ENCODE measurements at regions not wholly inside any gene's neighbourhood (a gene's known extent, or its start where the extent isn't known, plus 50 kb on each side); places are given as distances from the start of the nearest gene placed in this dataset.

GRCh38 chr16:50478075-50478772, 70.0 kb upstream of the NKD1 start:
- DNase-seq (no peak), FAIRE-seq (no peak)
- no peaks in the 10 kb centered on the region for H3K9me3 ChIP-seq (ENCODE audit: control insufficient read depth in 2 of 3, insufficient read depth in 1 of 3, low read length in 3 of 3)
- no peak overlapping the region for H3K9ac ChIP-seq (ENCODE audit: low read length in 3 of 3)
- no peak for TF ChIP-seq CTCF (IDR thresholded peaks at IDR 0.05; ENCODE audit: borderline replicate concordance, extremely low read depth, insufficient read depth)
- no peak overlapping the region for H3K27ac ChIP-seq (ENCODE audit: low read depth in 2 of 2, low read length in 2 of 2)
- intact Hi-C loops (cut with DNase I), result no loop called here
- no peak overlapping the region for H3K4me3 ChIP-seq (ENCODE audit: low read length in 3 of 3)
- no peaks in the 10 kb centered on the region for H3K27me3 ChIP-seq (ENCODE audit: control insufficient read depth, insufficient read depth, low read length)
- no peaks in the 10 kb centered on the region for H3K36me3 ChIP-seq (ENCODE audit: control insufficient read depth in 2 of 3, insufficient read depth in 3 of 3, low read length in 3 of 3)
- no peaks in the 10 kb centered on the region for H3K4me1 ChIP-seq (ENCODE audit: control insufficient read depth in 2 of 3, insufficient read depth in 2 of 3, low read depth in 1 of 3, low read length in 3 of 3)

- no peak overlapping the region for H3K4me3 ChIP-seq (ENCODE audit: low read length in 3 of 3)
- H3K9ac ChIP-seq (ENCODE audit: low read length in 3 of 3), result no peak overlapping the region
- no peaks in the 10 kb centered on the region for H3K4me1 ChIP-seq (ENCODE audit: control insufficient read depth in 2 of 3, insufficient read depth in 2 of 3, low read depth in 1 of 3, low read length in 3 of 3)
- TF ChIP-seq CTCF (IDR thresholded peaks at IDR 0.05; ENCODE audit: borderline replicate concordance, extremely low read depth, insufficient read depth), result no peak
- intact Hi-C loops (cut with DNase I), result no loop called here
- H3K27me3 ChIP-seq (ENCODE audit: control insufficient read depth, insufficient read depth, low read length), result no peaks in the 10 kb centered on the region
- FAIRE-seq (no peak), DNase-seq (no peak)
- H3K9me3 ChIP-seq (ENCODE audit: control insufficient read depth in 2 of 3, insufficient read depth in 1 of 3, low read length in 3 of 3), result no peaks in the 10 kb centered on the region
- H3K36me3 ChIP-seq (ENCODE audit: control insufficient read depth in 2 of 3, insufficient read depth in 3 of 3, low read length in 3 of 3), result no peaks in the 10 kb centered on the region
- H3K27ac ChIP-seq (ENCODE audit: low read depth in 2 of 2, low read length in 2 of 2), result no peak overlapping the region
Measured at GRCh38 chr16:50476486-50477255, 71.5 kb upstream of the NKD1 start.

DNA sequence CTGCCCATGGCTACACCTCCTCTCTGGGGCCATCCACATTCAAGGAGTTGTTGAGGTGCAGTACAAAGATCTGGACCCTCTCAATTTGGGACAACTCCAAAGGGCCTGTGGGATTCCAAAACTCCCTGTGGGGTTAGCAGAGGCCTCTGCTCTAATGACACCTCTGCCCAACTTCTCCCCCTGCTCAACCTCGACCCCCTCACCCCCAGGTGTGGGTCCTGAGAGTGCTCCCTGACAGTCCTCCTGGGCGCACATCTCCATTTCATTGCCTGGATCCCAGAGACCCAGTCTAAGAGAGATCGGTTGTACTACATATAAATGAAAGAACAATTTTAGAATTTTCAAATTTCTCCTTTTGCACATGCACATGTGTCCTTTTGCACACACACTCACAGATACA, 73.0 kb upstream of the NKD1 start:
- TF ChIP-seq CTCF (IDR thresholded peaks at IDR 0.05; ENCODE audit: borderline replicate concordance, extremely low read depth, insufficient read depth), result no peak
- no peak overlapping the region for H3K9ac ChIP-seq (ENCODE audit: low read length in 3 of 3)
- H3K27me3 ChIP-seq (ENCODE audit: control insufficient read depth, insufficient read depth, low read length), result no peaks in the 10 kb centered on the region
- no peak overlapping the region for H3K4me3 ChIP-seq (ENCODE audit: low read length in 3 of 3)
- no peak overlapping the region for H3K27ac ChIP-seq (ENCODE audit: low read depth in 2 of 2, low read length in 2 of 2)
- FAIRE-seq (no peak), DNase-seq (no peak)
- H3K36me3 ChIP-seq (ENCODE audit: control insufficient read depth in 2 of 3, insufficient read depth in 3 of 3, low read length in 3 of 3), result no peaks in the 10 kb centered on the region
- no peaks in the 10 kb centered on the region for H3K4me1 ChIP-seq (ENCODE audit: control insufficient read depth in 2 of 3, insufficient read depth in 2 of 3, low read depth in 1 of 3, low read length in 3 of 3)
- intact Hi-C loops (cut with DNase I), result no loop called here
- H3K9me3 ChIP-seq (ENCODE audit: control insufficient read depth in 2 of 3, insufficient read depth in 1 of 3, low read length in 3 of 3), result no peaks in the 10 kb centered on the region
